IPS-18a (cell line): ENCODE measurements at regions not wholly inside any gene's neighbourhood (a gene's known extent, or its start where the extent isn't known, plus 50 kb on each side); places are given as distances from the start of the nearest gene placed in this dataset.

ENCODE experiments used
- H3K27ac ChIP-seq: one replicate; pipeline ENCODE4 v1.5.1; 2013; ENCODE audit warnings: low read length
- H3K27me3 ChIP-seq: one replicate; pipeline ENCODE4 v1.6.1; 2013; ENCODE audit warnings: mild to moderate bottlenecking, low read length; ENCODE audit not compliant: control insufficient read depth, insufficient read depth
- H3K36me3 ChIP-seq: one replicate; pipeline ENCODE4 v1.6.1; 2013; ENCODE audit warnings: low read depth, low read length; ENCODE audit not compliant: control insufficient read depth
- H3K4me1 ChIP-seq: one replicate; pipeline ENCODE4 v1.6.1; 2013; ENCODE audit warnings: low read depth, low read length; ENCODE audit not compliant: control insufficient read depth
- H3K4me3 ChIP-seq: one replicate; pipeline ENCODE4 v1.5.1; 2013; ENCODE audit warnings: low read length
- H3K9ac ChIP-seq: one replicate; pipeline ENCODE4 v1.6.1; 2013; ENCODE audit warnings: mild to moderate bottlenecking, low read length, moderate library complexity
- H3K9me3 ChIP-seq: one replicate; pipeline ENCODE4 v1.6.1; 2013; ENCODE audit warnings: low read depth, low read length; ENCODE audit not compliant: control insufficient read depth

DNA sequence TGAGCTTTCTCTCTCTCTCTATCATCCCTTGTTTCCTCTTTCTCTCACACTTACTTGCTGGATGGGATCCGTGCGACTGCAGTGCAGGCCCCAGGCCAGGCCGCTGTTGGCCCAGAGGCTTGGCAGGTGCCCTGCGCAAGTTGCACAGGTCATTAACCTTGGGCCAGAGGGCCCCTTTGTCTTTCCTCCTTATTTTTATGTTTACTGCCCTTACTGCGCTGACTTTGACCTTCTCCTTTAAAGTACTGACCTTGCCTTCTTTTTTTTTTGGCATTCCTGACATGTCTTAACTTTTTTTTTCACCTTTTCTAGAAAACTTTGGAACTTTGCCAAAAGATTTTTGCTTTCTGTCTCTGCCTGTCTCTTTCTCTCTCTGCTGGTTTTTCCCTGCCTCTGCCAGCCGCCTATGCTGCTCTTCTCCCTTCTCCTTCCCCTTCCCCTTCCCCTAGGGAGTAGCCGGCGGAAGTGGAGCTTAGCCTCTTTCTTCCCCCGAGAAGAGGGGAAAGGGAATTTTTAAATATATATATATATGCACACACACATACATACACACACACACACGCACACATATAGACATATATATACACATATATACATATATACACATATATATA lies 59.6 kb upstream of the CDH4 start:
- no peak overlapping the region for H3K4me3 ChIP-seq
- H3K9me3 ChIP-seq: no peaks in the 10 kb centered on the region
- H3K4me1 ChIP-seq: peaks cover 10% of the 10 kb centered on the region
- H3K36me3 ChIP-seq: no peaks in the 10 kb centered on the region
- no peak overlapping the region for H3K27ac ChIP-seq
- no peak overlapping the region for H3K9ac ChIP-seq
- peaks cover 19% of the 10 kb centered on the region for H3K27me3 ChIP-seq

GRCh38 chr20:61193164-61193563 lies 58.9 kb upstream of the CDH4 start:
- Histone ChIP-seq H3K9ac (no peak overlapping the region), H3K27me3 (peaks cover 15% of the 10 kb centered on the region), H3K27ac (no peak overlapping the region), H3K9me3 (no peaks in the 10 kb centered on the region), H3K4me3 (no peak overlapping the region), H3K36me3 (no peaks in the 10 kb centered on the region), H3K4me1 (peaks cover 10% of the 10 kb centered on the region)
